Stomach (tissue), 8 donors: ENCODE measurements at regions not wholly inside any gene's neighbourhood (a gene's known extent, or its start where the extent isn't known, plus 50 kb on each side); places are given as distances from the start of the nearest gene placed in this dataset.
A peak's percentile ranks its signal among the peaks of the same experiment; 100 is the strongest.

Experiments used
- DNase-seq, 2 donors: peaks; one replicate each; pipeline versions ENCODE4 v3.0.0 to v3.0.0-alpha.2; 2013 to 2019
- H3K27ac ChIP-seq, 5 donors: fragments of 200-600 bp in 4 of 5; sonication (generic) in 4 of 5; one replicate each; pipeline ENCODE4 v1.5.1; 2013 to 2019; ENCODE audit warnings: mild to moderate bottlenecking in 1 of 5, moderate library complexity in 1 of 5
- H3K27me3 ChIP-seq, 3 donors: fragments of 200-600 bp; sonication (generic); one replicate each; pipeline ENCODE4 v1.5.1; 2017 to 2019; ENCODE audit warnings: mixed run types in 1 of 3
- H3K36me3 ChIP-seq, 4 donors: fragments of 200-600 bp; sonication (generic); 1 replicate in 3 of 4; 2 replicates in 1 of 4; pipeline ENCODE4 v1.5.1; 2016 to 2019
- H3K4me1 ChIP-seq, 4 donors: fragments of 200-600 bp; sonication (generic); one replicate each; pipeline ENCODE4 v1.5.1; 2016 to 2019
- H3K4me3 ChIP-seq, 4 donors: fragments of 200-600 bp; sonication (generic) in 3 of 4; one replicate each; pipeline ENCODE4 v1.5.1; 2016 to 2019; ENCODE audit warnings: mild to moderate bottlenecking in 1 of 4
- H3K9me3 ChIP-seq, 4 donors: fragments of 200-600 bp; sonication (generic); one replicate each; pipeline ENCODE4 v1.5.1; 2016 to 2019
- EP300 ChIP-seq: sonication (generic); formaldehyde crosslinking; IDR thresholded peaks from one replicate; pipeline ENCODE4 v1.6.1; 2017; ENCODE audit warnings: antibody characterized with exemption
- POLR2A ChIP-seq, 4 donors: fragments of 450-650 bp; IDR thresholded peaks; one replicate each; pipeline ENCODE4 v1.6.1; 2016; ENCODE audit warnings: antibody characterized with exemption in 4 of 4, control low read depth in 2 of 4, mild to moderate bottlenecking in 1 of 4, moderate library complexity in 1 of 4
- POLR2AphosphoS5 ChIP-seq, 3 donors: sonication (generic); formaldehyde crosslinking; IDR thresholded peaks; one replicate each; pipeline ENCODE4 v1.6.1; 2016; ENCODE audit warnings: antibody characterized with exemption in 3 of 3
- WGBS, 5 donors: extraction: QIAGEN DNeasy Blood & Tissue Kit in 3 of 5; methylation state at CpG; one replicate each; pipeline versions ENCODE4 v1.1.5 to v1.1.7; 2013 to 2018; 5-methylcytosine and 5-hydroxymethylcytosine counted together
- intact Hi-C: fragments of 100-400 bp; cut with DNase I; formaldehyde crosslinking; loops from one replicate; pipeline ENCODE4 v1.15.1; 2023; ENCODE audit warnings: low total_unique reads
- TF ChIP-seq, protein P1 (sequence below), 7 experiments: fragments of 450-650 bp in 4 of 7; fragments of 200-600 bp in 3 of 7; sonication (generic) in 3 of 7; IDR thresholded peaks; one replicate each; pipeline ENCODE4 v1.5.1; 2016 to 2019; ENCODE audit warnings: antibody characterized with exemption in 7 of 7, control low read depth in 2 of 7, mild to moderate bottlenecking in 1 of 7
- donor health status: healthy with polysubstance abuse.
- donor health status: Bipolar disorder and iron deficiency.
- donor health status: healthy.

- intact Hi-C loops: no loop called here
- H3K27ac ChIP-seq: no peak overlapping the region
- no peak for DNase-seq
- 63 to 83% (median 77%) methylated on average over 2 of the region's 2 CpGs for WGBS, 5 donors
- no peaks in the 10 kb centered on the region for H3K27me3 ChIP-seq
- no peaks in the 10 kb centered on the region for H3K9me3 ChIP-seq
- H3K4me1 ChIP-seq: peaks cover 0 to 19% (median 8%) of the 10 kb centered on the region in 4 donors
- H3K4me3 ChIP-seq: no peak overlapping the region
- TF ChIP-seq, protein P1, sequence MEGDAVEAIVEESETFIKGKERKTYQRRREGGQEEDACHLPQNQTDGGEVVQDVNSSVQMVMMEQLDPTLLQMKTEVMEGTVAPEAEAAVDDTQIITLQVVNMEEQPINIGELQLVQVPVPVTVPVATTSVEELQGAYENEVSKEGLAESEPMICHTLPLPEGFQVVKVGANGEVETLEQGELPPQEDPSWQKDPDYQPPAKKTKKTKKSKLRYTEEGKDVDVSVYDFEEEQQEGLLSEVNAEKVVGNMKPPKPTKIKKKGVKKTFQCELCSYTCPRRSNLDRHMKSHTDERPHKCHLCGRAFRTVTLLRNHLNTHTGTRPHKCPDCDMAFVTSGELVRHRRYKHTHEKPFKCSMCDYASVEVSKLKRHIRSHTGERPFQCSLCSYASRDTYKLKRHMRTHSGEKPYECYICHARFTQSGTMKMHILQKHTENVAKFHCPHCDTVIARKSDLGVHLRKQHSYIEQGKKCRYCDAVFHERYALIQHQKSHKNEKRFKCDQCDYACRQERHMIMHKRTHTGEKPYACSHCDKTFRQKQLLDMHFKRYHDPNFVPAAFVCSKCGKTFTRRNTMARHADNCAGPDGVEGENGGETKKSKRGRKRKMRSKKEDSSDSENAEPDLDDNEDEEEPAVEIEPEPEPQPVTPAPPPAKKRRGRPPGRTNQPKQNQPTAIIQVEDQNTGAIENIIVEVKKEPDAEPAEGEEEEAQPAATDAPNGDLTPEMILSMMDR (IDR thresholded peaks at IDR 0.05): no peak
- TF ChIP-seq EP300 (no peak), POLR2AphosphoS5 (IDR thresholded peaks at IDR 0.05) (no peak), POLR2A (IDR thresholded peaks at IDR 0.05) (no peak)
- H3K36me3 ChIP-seq: no peaks in the 10 kb centered on the region
Measured at GRCh38 chr11:130668751-130669150, 220.3 kb downstream of the ADAMTS15 start.

DNA sequence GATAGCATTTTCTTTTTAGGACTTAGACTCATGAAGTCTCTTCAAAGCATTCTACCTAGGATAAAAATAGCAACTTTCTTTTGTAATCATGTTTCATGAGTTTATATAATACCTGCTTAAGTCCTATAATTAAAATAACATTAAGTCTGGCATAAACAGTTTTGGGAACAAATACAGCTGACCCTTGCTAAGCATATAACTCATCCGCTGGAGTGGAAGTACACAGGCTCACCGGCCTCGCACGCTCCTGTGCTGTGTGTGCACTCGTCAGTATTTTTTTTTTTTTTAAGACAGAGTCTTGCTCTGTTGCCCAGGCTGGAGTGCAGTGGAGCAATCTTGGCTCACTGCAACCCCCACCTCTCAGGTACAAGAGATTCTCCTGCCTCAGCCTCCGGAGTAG, 221.8 kb downstream of the ADAMTS15 start:
- Histone ChIP-seq H3K4me3 (no peak overlapping the region), H3K9me3 (no peaks in the 10 kb centered on the region), H3K36me3 (no peaks in the 10 kb centered on the region), H3K27me3 (no peaks in the 10 kb centered on the region), H3K4me1 (peaks cover 0 to 25% (median 11%) of the 10 kb centered on the region in 4 donors), H3K27ac (peak overlapping the region in 1 of 5 donors; percentile 62)
- intact Hi-C loops: no loop called here
- TF ChIP-seq EP300 (no peak), POLR2AphosphoS5 (IDR thresholded peaks at IDR 0.05) (peak in 1 of 3 donors; percentile 30)
- DNase-seq: no peak
- WGBS, 5 donors: 84 to 94% (median 89%) methylated on average over 6 of the region's 6 CpGs

DNA sequence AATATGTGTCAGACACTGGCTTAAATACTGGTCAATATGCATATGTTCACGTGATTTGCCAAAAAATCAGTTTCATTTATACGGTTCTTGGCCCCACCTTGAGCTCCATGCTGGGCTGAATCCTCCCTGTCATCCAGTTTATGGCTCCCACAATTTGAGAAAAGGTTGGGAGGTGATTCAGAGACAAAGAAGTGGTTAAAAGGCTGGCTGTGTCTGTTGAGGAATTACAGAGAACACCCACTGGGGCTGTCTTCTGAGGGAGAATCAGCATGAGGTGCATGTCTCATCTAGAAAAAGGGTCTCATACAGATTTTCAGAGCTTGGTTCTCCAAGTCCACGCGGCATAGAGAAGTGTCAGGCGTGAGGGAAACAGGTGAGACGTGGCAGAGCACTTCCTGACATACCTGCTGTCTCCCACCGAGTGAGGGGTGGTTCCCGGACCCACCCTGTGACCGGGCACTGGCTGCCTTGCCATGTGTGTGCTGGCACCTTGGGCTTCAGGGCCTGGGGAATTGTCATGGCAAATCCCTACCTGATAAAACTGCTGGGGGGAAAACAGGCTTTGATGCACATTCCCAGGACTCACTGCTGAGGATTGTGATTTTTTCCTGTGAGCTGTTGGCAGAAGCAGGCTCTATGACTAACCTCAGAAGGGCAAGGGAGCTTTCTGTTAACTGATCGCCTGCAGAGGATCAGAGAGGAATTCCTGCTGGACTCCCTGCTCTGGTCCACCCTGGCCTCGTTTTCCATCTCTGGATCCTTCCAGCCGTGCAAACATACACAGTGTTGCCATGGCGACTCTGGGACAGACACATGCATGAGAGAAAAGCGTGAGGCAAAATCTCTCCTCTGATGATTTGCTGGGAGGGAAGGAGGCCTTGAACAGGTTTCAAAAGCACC, 223.6 kb downstream of the ADAMTS15 start:
- TF ChIP-seq, protein P1 (IDR thresholded peaks at IDR 0.05): no peak
- TF ChIP-seq POLR2AphosphoS5 (IDR thresholded peaks at IDR 0.05): peak in 2 of 3 donors; percentile 26 to 81
- TF ChIP-seq EP300: no peak
- Histone ChIP-seq H3K27ac (peak overlapping the region in 3 of 5 donors; percentile 27 to 75 (median 66)), H3K4me1 (peaks cover 0 to 38% (median 19%) of the 10 kb centered on the region in 4 donors), H3K27me3 (no peaks in the 10 kb centered on the region), H3K36me3 (no peaks in the 10 kb centered on the region), H3K9me3 (no peaks in the 10 kb centered on the region), H3K4me3 (no peak overlapping the region)
- DNase-seq: peak; percentile 49 to 92
- 56 to 72% (median 66%) methylated on average over 14 of the region's 14 CpGs for WGBS, 5 donors
- intact Hi-C loops: no loop called here

DNA sequence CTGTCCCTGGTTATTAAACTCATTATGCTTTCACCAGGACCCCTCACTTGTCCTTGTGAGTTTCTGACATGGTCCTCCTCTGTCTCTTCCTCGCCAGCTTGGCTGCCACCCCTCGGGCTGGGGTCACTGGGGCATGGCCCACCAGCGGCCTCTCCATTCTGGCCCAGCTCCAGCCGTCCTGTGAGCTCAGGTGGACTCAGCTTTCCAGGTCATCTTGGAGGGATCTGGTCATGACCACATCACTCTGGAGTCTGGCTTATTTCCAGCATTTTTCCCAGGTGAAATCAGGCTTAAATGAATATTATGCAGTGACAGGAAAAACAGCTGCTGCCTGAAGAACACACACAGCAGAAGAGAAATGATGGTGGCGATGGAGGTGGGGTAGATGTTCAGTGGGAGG, 224.5 kb downstream of the ADAMTS15 start:
- Histone ChIP-seq H3K4me1 (peaks cover 0 to 38% (median 19%) of the 10 kb centered on the region in 4 donors), H3K36me3 (no peaks in the 10 kb centered on the region), H3K27ac (peak overlapping the region in 3 of 5 donors; percentile 27 to 75 (median 66)), H3K9me3 (no peaks in the 10 kb centered on the region), H3K27me3 (no peaks in the 10 kb centered on the region), H3K4me3 (no peak overlapping the region)
- DNase-seq: peak in 1 of 2 donors; percentile 48
- 64 to 82% (median 78%) methylated on average over 5 of the region's 5 CpGs for WGBS, 5 donors
- intact Hi-C loops: no loop called here
- TF ChIP-seq EP300: no peak
- no peak for TF ChIP-seq POLR2AphosphoS5 (IDR thresholded peaks at IDR 0.05)
- TF ChIP-seq POLR2A (IDR thresholded peaks at IDR 0.05): no peak
- TF ChIP-seq, protein P1 (IDR thresholded peaks at IDR 0.05): no peak

- WGBS, 5 donors: 55 to 69% (median 63%) methylated on average over 2 of the region's 2 CpGs
- no peak for DNase-seq
- Histone ChIP-seq H3K4me1 (peaks cover 0 to 38% (median 19%) of the 10 kb centered on the region in 4 donors), H3K36me3 (no peaks in the 10 kb centered on the region), H3K27ac (peak overlapping the region in 1 of 5 donors; percentile 75), H3K4me3 (no peak overlapping the region), H3K27me3 (no peaks in the 10 kb centered on the region), H3K9me3 (peaks cover 0 to 6% (median 3%) of the 10 kb centered on the region in 4 donors)
- TF ChIP-seq POLR2AphosphoS5 (IDR thresholded peaks at IDR 0.05): no peak
- no peak for TF ChIP-seq POLR2A (IDR thresholded peaks at IDR 0.05)
- TF ChIP-seq EP300: no peak
- TF ChIP-seq, protein P1 (IDR thresholded peaks at IDR 0.05): no peak
- intact Hi-C loops: no loop called here
Measured at GRCh38 chr11:130673698-130674097, 225.3 kb downstream of the ADAMTS15 start.
